Erythroblast (primary cell): ENCODE measurements at regions not wholly inside any gene's neighbourhood (a gene's known extent, or its start where the extent isn't known, plus 50 kb on each side); places are given as distances from the start of the nearest gene placed in this dataset.

ENCODE experiments used
- GATA1 ChIP-seq: IDR thresholded peaks from 2 replicates; pipeline ENCODE4 v1.6.1; 2011; ENCODE audit warnings: low read depth, mild to moderate bottlenecking, control low read depth, low read length, moderate library complexity
- POLR2A ChIP-seq: IDR thresholded peaks from 2 replicates; pipeline ENCODE4 v1.6.1; 2011; ENCODE audit warnings: mild to moderate bottlenecking, low read length

DNA sequence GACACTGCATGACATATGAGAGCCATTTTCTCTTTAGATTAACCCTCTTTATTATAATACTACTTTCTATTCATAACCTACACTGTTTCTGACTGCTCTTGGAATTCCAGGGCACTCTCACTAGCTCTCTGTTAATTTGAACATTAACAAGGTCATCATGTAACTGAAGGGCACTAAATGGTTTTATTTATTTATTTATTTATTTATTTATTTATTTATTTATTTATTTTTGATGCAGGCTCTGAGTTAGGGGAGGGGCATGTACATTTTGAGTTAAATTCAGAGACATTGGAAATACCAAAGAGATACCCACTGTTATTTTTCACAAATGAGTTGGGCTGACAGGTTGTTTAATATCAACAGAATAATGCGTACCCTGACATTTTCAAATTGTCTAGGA lies 1038.7 kb upstream of the NRXN1 start:
- no peak for TF ChIP-seq POLR2A
- no peak for TF ChIP-seq GATA1
